Gastroesophageal sphincter (tissue), 4 donors: ENCODE measurements at regions not wholly inside any gene's neighbourhood (a gene's known extent, or its start where the extent isn't known, plus 50 kb on each side); places are given as distances from the start of the nearest gene placed in this dataset.

Source experiments
- ATAC-seq: fragments of 150-250 bp; one replicate; pipeline ENCODE4 v1.9.1; 2016; ENCODE audit warnings: mild to moderate bottlenecking, moderate library complexity
- H3K27ac ChIP-seq, 4 donors: fragments of 200-600 bp; sonication (generic) in 3 of 4; 1 replicate in 3 of 4; 2 replicates in 1 of 4; pipeline ENCODE4 v1.5.1; 2016 to 2019
- H3K27me3 ChIP-seq: fragments of 200-600 bp; sonication (generic); one replicate; pipeline ENCODE4 v1.5.1; 2019
- H3K36me3 ChIP-seq, 2 donors: fragments of 200-600 bp; sonication (generic); one replicate each; pipeline ENCODE4 v1.5.1; 2019; ENCODE audit warnings: control low read depth in 1 of 2
- H3K4me1 ChIP-seq, 3 donors: fragments of 200-600 bp; sonication (generic); 1 replicate in 2 of 3; 2 replicates in 1 of 3; pipeline ENCODE4 v1.5.1; 2016 to 2019; ENCODE audit warnings: control low read depth in 2 of 3
- H3K4me3 ChIP-seq, 2 donors: fragments of 200-600 bp; sonication (generic); one replicate each; pipeline ENCODE4 v1.5.1; 2019; ENCODE audit warnings: mild to moderate bottlenecking in 1 of 2, moderate library complexity in 1 of 2
- H3K9me3 ChIP-seq, 3 donors: fragments of 200-600 bp; sonication (generic); one replicate each; pipeline ENCODE4 v1.5.1; 2017 to 2019; ENCODE audit warnings: control low read depth in 2 of 3
- CTCF ChIP-seq, 4 experiments: fragments of 200-600 bp in 2 of 4; fragments of 450-650 bp in 2 of 4; sonication (generic) in 1 of 4; IDR thresholded peaks; one replicate each; pipeline ENCODE4 v1.5.1; 2017 to 2019; ENCODE audit warnings: antibody characterized with exemption in 4 of 4, mild to moderate bottlenecking in 2 of 4, moderate library complexity in 2 of 4
- EP300 ChIP-seq: sonication (generic); formaldehyde crosslinking; IDR thresholded peaks from one replicate; pipeline ENCODE4 v1.6.1; 2017; ENCODE audit warnings: antibody characterized with exemption, mild to moderate bottlenecking
- POLR2A ChIP-seq, 2 donors: fragments of 450-650 bp; IDR thresholded peaks; one replicate each; pipeline ENCODE4 v1.6.1; 2017; ENCODE audit warnings: antibody characterized with exemption in 2 of 2, mild to moderate bottlenecking in 2 of 2, moderate library complexity in 1 of 2
- POLR2AphosphoS5 ChIP-seq: sonication (generic); formaldehyde crosslinking; IDR thresholded peaks from one replicate; pipeline ENCODE4 v1.6.1; 2017; ENCODE audit warnings: antibody characterized with exemption
- WGBS, 2 donors: methylation state at CpG; one replicate each; pipeline ENCODE4 v1.1.5; 2018; ENCODE audit warnings: low coverage in 1 of 2; 5-methylcytosine and 5-hydroxymethylcytosine counted together

- Histone ChIP-seq H3K9me3 (no peaks in the 10 kb centered on the region), H3K27me3 (no peaks in the 10 kb centered on the region), H3K36me3 (no peaks in the 10 kb centered on the region), H3K4me1 (no peaks in the 10 kb centered on the region), H3K4me3 (no peak overlapping the region), H3K27ac (no peak overlapping the region)
- TF ChIP-seq POLR2AphosphoS5 (no peak), CTCF (IDR thresholded peaks at IDR 0.05) (no peak), POLR2A (IDR thresholded peaks at IDR 0.05) (no peak), EP300 (no peak)
- 54 to 71% methylated on average over 1 of the region's 1 CpG for WGBS, 2 donors
- no peak for ATAC-seq
Observed at GRCh38 chr10:108868881-108869280, 1054.4 kb downstream of the XPNPEP1 start.

DNA sequence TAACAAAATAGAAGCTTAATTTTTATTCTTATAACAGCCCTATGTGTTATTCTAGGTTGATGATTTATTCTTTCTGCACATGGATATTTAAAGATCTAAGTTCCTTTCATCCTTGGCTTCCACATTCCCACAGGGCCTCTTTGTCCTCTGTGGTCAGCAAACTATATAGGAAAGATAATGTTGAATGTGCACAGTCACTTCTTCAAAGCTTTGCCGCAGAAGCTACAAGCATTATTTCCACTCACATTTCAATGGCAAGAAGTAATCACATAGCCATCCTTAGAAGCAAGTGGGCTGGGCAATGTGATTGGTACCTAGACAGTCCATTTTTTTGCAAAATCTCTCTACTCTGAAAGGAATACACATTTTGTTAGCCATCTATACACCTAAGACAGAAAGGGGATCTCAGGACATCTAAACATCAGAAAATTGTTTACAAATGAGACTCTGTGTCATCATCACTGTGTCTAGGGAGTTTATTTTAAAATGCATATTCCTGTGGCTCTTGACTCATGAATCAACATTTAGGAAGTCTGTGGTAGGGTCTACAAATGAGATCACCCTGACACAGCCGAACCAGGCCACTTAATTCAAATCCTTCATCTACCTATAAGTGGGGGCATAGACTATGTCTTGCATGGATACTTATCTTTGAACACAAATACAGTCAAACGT, 1060.5 kb downstream of the XPNPEP1 start:
- H3K36me3 ChIP-seq: no peaks in the 10 kb centered on the region
- no peak overlapping the region for H3K4me3 ChIP-seq
- ATAC-seq: no peak
- no peaks in the 10 kb centered on the region for H3K27me3 ChIP-seq
- no peaks in the 10 kb centered on the region for H3K4me1 ChIP-seq
- no peak for TF ChIP-seq EP300
- no peak for TF ChIP-seq CTCF (IDR thresholded peaks at IDR 0.05)
- no peak for TF ChIP-seq POLR2AphosphoS5
- TF ChIP-seq POLR2A (IDR thresholded peaks at IDR 0.05): no peak
- WGBS, 2 donors: 49 to 61% methylated on average over 3 of the region's 3 CpGs
- no peak overlapping the region for H3K27ac ChIP-seq
- no peaks in the 10 kb centered on the region for H3K9me3 ChIP-seq

GRCh38 chr10:108861181-108861754, 1062.0 kb downstream of the XPNPEP1 start:
- H3K4me1 ChIP-seq: no peaks in the 10 kb centered on the region
- no peak for TF ChIP-seq EP300
- no peak for TF ChIP-seq POLR2A (IDR thresholded peaks at IDR 0.05)
- no peak for TF ChIP-seq CTCF (IDR thresholded peaks at IDR 0.05)
- no peak for TF ChIP-seq POLR2AphosphoS5
- H3K4me3 ChIP-seq: no peak overlapping the region
- no peak overlapping the region for H3K27ac ChIP-seq
- H3K9me3 ChIP-seq: no peaks in the 10 kb centered on the region
- no peak for ATAC-seq
- H3K27me3 ChIP-seq: no peaks in the 10 kb centered on the region
- 88 to 89% methylated on average over 5 of the region's 5 CpGs for WGBS, 2 donors
- H3K36me3 ChIP-seq: no peaks in the 10 kb centered on the region

DNA sequence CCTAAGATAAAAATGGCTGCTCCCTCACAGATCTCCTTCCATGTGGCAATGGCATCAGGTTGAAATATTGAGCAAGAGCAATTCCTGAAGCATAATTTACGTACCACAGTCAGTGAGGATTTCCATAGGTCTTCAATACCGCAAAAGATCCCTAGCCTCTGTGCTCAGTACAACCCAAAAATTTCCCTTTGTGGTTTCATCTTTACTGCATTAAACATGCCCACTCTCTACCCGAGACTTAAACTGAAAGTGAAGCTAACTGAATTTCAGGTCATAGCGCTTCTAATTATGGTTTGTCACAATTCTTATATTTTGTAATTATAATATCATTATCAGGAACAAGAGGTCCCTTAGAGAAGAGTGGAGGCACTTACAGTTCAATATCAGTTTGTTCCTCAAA, 1071.1 kb downstream of the XPNPEP1 start:
- no peaks in the 10 kb centered on the region for H3K4me1 ChIP-seq
- no peaks in the 10 kb centered on the region for H3K36me3 ChIP-seq
- H3K4me3 ChIP-seq: no peak overlapping the region
- H3K9me3 ChIP-seq: no peaks in the 10 kb centered on the region
- 84 to 91% methylated on average over 2 to 4 of the region's 4 CpGs for WGBS, 2 donors
- no peak for ATAC-seq
- H3K27me3 ChIP-seq: no peaks in the 10 kb centered on the region
- TF ChIP-seq EP300: no peak
- no peak for TF ChIP-seq CTCF (IDR thresholded peaks at IDR 0.05)
- TF ChIP-seq POLR2AphosphoS5: no peak
- no peak for TF ChIP-seq POLR2A (IDR thresholded peaks at IDR 0.05)
- H3K27ac ChIP-seq: no peak overlapping the region
